SK-N-SH (cell line): ENCODE measurements at regions not wholly inside any gene's neighbourhood (a gene's known extent, or its start where the extent isn't known, plus 50 kb on each side); places are given as distances from the start of the nearest gene placed in this dataset.

ENCODE experiments used
- CTCF ChIP-seq: fragments of 200-600 bp; sonication (generic); IDR thresholded peaks from 2 replicates; pipeline ENCODE4 v1.6.1; 2017; ENCODE audit warnings: antibody characterized with exemption, mild to moderate bottlenecking, moderate library complexity
- FOXM1 ChIP-seq: IDR thresholded peaks from 2 replicates; pipeline ENCODE4 v1.4.0; 2012; ENCODE audit warnings: low read depth, mild to moderate bottlenecking
- TAF1 ChIP-seq: IDR thresholded peaks from 2 replicates; pipeline ENCODE4 v1.6.1; 2012; ENCODE audit warnings: low read depth, mild to moderate bottlenecking, low read length, moderate library complexity, borderline replicate concordance
- USF2 ChIP-seq: fragments of 150-350 bp; IDR thresholded peaks from 2 replicates; pipeline ENCODE4 v1.6.1; 2017; ENCODE audit warnings: antibody characterized with exemption, low read length, low read depth, borderline replicate concordance

GRCh38 chr2:51717312-51717711, 685.4 kb upstream of the NRXN1 start:
- TF ChIP-seq FOXM1 (no peak), USF2 (no peak), CTCF (no peak), TAF1 (no peak)
